ENCODE measurements at regions not wholly inside any gene's neighbourhood (a gene's known extent, or its start where the extent isn't known, plus 50 kb on each side); places are given as distances from the start of the nearest gene placed in this dataset.

DNA sequence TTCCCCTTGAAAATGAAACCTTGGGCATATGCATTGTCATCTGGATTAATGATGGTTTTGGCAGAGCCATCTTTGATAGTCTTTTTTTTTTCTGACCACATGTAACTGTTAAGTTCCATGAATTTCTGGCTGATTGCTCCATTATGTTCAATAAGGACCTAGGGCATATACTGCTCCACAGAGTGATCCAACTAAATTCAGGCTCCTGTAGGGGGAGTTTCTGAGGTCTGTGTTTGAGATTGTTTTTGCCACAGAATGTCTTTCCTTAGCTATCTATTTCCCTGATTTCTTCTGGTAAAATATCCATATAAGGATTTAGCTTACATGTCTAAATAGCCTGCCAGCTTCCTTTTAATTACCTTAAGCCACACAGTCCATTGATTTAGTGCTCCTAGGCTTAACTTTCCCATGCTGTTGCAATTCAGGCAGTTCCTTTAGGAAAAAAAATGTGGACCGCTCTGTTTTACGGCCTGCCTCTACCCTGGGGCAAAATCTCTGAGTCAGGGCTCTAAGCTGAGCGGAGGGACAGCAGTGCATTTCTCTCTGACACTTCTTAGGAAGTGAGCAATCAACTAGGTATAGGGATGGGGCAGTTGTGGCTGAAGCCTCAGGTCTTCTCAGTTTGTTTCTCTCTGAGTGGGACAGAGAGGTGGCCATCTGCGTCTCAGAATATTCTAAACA is 796.2 kb downstream of the NR2F2 start:
- no peak for DNase-seq

DNA sequence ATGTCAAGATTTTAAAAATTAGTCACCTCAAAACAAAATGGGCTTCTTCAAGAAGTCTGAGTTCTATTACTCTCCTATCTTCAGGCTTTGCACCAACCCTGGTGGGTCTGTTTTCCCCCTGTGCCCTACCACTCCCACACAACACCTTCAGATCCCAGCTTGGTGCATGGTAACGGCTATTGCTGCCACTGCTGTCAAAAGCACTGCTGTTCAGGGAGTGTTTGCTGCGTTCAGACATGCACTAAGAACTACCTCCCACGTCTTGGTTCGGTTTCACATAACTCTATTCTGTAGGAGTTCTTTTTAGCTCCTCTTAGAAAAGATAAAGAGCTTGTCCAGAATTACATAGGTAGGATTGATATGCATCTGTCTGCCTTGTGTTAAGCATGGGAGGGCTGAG is 799.2 kb downstream of the NR2F2 start:
- DNase-seq, result no peak

DNA sequence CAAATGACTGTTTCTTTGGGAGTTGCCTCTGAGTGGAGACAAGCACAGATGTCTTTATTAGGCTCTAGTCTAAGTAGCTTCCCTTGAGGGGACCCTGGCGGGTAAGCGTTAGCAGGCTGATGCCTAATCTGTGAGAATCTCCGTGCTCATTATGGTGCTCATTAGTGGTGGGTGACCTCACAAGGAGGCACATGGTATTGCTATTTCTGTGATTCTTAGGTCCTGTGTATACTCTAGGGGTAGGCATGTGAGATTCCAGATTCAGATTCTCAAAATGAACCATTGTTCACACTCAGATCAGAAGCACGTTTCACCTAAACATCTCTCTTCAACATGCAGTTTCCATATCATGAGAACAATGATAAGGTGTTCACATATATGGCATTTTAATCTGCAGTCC is 809.7 kb downstream of the NR2F2 start:
- DNase-seq, result no peak

DNA sequence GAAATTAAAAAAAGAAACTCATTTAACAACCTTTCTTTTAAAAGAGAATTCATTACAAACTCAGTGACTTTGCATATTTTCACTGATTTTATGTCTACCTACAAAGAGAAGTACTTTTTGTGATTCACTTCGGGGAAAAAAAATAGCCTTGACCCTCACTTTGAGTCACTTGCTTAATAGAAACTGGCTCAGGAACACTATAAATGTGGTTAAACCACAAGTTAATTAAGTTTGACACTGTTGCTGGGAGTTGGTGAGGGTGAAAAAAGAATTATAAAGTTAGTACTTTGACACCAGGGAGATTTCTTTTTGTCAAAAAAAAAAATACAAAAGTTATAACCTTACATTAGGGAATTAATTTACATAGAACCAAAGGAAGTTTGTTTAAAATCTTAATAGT is 810.9 kb downstream of the NR2F2 start:
- DNase-seq, result no peak

DNA sequence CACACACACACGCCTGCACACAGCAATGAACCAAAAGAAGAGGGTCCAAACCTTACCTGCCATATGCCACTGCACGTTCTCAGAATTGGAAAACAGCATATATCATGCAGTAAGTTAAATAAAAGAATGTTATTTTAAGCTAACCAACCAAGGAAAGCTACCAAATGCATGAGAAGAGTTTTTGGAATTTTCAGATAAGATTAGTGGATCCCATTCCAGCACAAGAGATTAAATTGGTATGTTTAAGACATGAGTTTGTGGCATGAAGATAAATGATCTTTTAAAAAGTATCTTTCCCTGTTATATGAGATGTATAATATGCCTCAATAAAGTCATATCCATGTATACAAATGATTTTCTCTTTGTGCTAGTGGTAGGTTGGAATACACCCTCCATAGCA is 811.4 kb downstream of the NR2F2 start:
- DNase-seq, result no peak

DNA sequence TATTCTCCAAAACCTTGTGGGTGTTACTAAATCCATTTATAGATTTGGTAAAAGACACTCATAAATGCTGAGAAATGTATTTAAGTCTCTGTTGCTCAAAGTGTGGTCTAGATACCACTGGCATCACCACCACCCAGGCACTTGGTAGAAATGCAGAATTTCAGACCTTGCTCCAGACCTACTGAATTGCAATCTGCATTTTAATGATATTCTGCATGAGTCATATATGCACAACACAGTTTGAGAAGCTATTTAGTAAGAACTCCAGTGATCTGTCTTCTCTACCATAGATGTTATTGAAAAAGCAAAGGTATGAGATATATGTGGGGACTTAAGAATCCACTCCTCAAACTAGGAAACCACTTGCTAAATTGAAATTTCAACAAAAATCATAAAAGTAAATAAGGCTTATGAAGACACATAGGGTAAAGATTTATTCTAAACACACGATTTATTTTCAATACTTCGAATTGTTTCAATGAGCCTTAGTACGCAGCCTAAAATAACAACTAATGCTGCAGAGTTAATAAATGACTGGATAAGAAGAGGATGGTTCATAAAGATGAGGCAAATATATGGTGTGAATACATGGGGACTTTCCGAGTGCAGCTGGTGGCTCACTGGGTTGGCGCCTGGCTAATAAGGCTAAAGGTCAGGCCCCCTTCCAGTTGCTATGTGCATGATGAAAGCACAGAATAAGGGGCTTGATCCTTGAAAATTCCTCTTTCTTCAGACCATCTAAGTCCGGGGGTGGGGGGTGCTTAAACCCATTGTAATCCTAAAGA is 813.3 kb downstream of the NR2F2 start:
- DNase-seq, result no peak

DNA sequence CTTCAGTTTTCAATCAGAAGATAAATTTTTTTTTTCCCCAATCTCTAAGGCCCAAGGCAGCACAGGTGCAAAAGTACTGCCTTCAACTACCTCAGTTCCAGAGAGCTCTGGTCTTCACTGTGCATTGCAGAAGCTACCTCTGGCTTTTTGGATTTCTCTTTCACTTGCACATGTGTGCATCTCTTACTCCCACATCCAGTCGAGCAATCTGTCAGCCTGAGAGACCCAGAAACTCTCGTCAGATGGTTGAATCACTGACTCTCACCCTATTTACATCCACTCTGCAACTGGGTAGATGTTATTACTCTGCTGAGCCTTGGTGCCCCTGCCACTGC is 813.8 kb downstream of the NR2F2 start:
- DNase-seq, result no peak

DNA sequence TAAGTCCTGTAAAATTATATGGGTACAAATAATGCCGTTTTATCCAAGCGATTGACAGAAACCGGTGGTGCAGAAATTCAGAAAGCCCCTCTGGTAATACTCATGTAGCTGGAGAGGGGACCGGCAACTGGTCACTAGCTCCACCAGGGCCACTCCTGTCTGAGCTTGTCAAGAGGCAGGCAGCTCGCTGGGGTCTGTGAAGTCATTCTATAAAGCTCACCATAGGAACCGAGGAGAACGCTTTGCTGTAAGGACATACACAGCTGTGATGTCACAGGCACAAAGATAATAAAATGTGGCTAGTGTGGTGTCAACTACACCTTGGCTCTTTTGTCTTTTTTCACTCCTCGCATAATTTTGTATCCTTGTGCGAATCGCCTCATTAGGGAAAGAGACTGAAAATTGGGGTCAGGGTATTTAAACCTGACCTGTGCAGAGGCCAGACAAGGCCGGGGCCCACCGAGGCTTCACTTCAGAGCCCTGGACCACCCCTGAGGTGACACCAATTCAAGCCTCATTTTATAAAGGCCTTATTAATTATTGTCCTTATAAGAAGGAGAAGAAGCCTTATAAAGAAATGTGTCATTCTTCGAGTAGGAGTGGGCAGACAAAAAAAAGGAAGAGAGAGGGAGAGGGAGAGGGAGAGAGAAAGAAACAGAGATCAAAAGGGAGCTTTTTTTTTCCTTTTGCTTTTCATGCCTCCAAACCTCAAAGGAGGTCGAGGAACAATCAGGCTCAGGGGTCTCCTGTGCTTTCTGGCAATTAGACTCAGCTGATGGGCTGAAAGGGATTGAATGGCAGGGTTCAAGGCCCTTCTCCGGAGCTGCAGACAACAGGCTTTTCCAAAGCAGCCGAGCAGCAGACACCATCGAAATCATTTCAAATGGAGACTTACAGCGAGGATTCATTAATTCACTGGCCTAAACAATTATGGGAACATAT is 813.3 kb upstream of the ARRDC4 start:
- DNase-seq, result no peak

DNA sequence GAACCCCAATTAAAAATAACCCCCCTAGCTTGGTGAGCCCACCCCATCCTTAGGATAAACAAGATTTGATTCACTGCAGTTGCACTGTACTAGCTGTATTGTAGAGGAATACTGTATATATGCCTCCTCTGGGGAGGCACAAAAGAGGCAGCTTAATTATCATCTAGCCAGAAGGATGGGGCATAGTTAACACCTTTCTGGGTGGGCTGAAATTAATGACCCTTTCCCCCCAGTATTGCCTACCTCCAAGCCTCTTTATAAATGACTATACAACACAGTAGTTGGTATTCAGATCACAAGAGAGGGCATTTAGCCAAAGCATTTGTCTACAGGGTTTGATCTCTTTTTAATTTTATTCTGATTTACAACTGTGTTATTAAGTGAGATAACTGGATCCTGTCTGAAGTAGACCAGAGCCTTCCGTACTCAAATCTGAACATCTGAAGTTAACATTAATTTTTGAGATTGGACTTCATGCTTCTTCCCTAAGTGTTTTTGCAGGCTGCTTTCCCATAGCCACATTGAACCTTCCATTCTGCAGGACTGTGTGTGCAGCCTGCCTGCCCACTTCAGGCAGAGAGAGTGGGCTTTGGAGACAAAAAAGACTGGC is 807.0 kb upstream of the ARRDC4 start:
- DNase-seq, result no peak

DNA sequence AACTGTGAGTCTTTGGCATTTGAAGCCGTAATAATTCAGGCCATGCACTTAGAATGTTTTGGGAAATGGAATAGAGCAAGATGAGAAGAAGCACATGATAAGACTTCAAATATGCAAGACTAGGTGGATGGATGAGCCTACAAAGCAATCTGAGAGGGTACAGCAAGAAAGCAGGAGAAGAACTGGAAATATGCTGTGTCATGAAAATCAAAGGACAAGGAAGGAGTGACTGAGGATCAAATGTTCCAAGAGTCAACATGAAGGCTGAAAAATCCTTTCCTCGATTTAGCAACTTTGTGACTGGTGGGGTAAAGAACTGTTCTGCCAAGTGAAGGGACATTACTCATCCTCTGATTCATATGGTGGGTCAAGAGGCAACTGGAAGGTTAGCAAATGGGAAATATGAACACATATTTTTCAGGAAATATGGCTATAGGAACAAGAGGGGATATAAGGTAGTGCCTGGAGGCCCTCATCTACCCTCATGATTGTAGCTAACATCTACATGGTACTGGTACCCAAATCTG is 803.7 kb upstream of the ARRDC4 start:
- DNase-seq, result no peak

DNA sequence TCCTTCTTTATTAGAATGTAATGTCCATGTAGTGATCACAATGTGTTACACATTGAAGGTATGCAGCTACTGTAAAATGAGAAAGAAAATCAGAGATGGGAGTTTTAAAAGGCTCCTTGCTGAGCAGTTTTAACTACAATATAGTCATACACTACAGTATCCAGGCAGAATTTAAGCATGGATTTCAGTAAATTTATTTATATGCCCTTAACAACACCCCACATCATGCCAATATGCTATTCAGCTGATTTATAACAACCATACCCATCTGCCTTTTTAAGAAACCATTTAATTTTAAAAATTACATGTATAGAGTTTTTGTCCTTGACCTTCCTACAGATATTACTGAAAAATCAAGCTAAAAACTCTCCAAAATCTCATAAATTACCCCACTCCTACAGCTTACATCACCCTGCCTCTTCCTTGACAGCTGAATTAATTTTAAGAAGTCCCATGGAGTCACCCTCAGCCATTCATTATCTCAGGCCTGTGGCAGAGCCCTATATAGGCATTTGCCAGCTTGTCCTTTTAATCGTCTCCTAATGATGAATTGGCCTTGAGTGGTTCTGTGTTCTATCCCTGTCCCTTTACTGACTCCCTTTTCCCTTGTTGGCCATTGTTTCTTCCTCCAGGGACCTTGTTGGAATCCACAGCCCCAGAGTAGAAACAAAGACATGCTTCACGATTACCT is 797.6 kb upstream of the ARRDC4 start:
- no peak for DNase-seq

DNA sequence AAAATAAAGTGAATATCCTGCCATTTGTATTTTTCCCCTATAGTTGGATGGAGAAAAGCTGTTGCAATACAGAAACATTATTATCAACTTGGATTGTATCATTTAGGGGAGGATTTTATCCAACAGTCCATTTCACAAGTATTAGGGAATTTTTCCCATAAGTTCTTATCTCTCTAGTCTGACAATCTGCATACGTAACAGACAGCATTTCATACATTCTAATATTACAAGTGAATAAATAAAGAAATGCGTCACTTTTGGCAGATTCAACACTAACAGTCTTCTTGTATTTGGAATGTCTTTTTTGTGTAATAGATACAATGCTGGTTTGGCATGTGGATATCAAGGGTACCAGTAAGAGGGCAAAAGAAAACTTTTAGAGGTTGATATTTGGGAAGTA is 795.3 kb upstream of the ARRDC4 start:
- no peak for DNase-seq

DNA sequence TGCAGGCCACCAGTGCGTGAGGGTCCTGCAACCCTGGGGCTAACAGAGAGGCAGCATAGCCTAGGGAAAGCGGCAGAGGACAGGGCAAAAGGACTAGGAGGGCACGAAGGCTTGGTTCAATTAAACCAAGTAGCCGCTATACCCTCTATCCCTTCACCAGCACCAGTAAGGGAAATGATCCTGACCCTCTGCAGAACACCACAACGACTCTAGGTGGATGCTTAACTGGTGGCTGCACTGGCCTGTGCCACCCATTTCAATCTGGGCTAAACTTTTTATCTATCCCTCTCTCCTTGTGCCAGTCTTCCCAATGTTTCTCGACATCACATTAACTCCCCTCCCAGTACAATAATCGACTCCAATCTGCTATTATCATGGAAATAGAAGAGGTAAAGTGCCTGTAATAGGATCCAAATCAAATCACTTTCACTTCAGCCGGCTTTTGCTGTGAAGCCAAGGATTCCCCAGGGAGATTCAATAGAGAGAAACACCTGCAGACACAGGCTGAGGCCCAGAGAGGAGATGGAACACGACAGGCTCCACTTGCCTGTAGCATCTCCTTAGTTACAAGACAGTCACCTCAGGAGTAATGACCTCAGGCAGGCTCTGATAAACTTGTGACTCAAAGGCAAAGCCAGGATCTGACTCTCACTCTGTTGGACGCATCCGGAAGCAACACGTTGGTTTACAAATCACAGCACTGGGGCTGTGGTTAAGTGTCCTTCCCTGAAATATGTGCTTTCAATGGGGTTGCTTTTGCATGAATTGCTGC is 791.6 kb upstream of the ARRDC4 start:
- no peak for DNase-seq

DNA sequence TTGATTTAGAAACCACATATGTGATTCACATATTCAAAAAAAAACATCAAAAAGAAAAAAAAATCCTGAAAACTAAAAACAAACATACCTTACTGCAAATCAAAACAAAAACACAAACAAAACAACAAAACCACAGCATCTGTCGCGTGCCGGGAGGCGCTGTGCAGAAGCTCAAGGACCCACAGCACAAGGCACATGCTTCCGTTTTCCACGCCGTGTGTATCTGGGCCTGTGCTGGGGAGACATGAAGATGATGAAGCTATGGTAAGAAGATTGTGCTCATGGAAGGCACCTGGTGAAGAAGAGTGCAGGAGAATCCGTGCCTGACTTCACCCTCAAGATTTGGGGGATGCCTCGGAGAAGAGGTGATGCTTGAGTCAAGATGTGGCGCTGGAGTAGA is 788.9 kb upstream of the ARRDC4 start:
- DNase-seq, result no peak

DNA sequence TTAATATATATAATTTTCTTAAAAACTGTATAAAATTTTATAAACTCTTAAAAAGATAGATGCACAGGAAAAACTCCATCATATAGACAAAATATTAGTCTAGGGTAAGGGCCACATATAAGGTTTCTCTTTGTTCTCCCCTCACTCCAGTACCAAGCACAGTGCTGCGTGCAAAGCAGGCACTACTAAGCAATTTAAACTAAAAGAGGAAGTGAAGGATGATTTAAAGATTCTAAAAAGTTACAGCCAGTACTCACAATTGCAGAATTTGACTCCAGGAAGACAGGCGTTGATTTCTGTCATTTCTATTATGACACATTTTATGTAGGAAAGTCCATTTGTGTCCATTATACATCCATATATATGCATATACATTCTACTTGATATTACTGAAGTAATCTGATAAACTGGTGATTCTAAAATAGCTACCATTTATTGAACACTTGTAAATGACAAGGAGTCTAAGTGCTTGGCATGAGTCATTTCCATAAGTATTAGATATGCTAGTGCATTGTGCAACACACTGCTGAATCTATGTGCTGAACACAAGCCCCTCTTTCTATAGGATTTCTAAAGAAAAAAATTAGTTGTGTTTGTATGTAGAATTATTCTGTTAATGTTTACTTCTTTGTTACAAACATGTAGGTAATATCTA is 785.5 kb upstream of the ARRDC4 start:
- no peak for DNase-seq

DNA sequence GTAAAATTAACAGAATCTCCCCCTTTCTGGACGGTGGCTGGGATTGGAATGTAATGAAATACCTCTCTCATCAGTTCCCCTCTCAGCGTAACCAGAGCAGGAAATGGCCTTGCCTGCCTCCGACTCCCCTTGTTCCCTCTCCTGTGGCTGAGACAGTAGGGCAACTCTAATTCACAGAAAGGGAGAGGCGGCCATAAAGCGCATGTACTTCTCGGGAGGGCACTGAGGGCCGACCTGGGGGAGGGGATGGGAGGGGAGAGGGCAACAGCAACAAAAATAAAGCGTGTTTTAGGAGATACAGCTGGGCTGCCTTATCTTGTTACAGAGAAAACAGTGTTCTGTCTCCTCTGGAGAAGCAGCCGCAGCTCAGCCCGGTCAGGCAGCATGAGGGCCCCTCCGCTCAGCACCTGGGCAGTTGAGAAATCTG is 783.3 kb upstream of the ARRDC4 start:
- no peak for DNase-seq

DNA sequence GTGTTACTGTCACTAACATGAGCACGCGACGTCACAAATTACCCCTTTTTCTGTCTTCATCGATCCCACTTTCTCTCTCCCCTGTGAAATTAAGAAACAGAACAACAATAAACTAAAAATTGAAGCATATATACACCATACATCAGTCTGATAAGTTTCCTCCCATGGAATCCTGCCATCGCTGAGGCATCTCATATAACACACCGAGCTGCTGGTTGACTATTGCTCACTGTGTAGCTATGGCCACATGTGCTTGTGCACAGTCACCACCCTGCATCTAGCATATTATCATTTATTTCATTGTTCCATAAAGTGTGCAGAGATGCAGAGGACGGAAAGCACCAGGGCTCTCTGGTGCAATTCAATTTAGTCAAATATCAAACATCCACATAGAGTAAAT is 777.9 kb upstream of the ARRDC4 start:
- no peak for DNase-seq

DNA sequence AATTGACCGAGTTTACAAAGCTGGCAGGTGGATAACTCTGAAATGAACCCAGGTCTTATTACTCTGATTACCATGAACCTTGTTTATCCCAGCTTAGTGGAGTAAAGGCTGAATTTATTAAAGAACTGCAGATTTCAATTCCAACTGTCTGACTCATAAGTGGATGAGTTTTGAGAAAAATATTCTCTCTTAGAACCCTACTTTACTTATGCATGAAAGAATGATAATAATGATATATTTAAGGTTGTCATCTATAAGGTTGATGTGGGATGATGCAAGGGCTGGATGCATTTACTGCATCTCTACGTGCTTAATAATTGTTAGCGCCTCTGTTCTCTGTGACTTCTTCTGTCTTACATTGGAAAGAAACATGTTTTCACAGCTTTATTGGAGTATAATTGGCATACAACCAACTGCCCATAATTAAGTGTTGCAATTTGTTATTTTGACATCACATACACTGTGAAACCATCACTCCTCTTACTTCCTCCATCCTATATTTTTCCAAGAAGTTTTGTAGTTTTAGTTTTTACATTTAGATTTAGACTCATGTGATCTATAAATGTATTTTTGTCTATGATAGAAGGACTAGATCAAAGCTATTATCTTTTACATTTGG is 771.2 kb upstream of the ARRDC4 start:
- no peak for DNase-seq

DNA sequence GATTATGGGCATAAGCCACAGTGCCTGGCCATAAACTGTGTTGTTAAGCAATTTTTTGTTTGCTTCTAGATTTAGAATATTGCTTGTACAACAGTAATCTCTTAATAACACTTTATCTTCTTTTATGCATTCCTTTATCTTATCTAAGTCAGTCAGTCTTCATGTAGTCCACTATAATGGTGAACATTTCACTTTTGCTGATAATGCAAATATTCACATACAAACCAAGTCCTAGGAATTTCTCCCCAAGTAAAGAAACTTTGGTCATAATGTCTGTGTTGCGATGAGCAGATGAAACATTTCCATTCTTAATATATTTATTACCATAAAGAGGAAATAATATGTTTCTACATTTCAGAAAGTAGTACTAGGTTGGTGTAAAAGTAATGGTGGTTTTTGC is 765.8 kb upstream of the ARRDC4 start:
- DNase-seq, result no peak
